Stimulated activated CD4-positive, alpha-beta T cell treated with anti-CD3 and anti-CD28 coated beads, Interleukin-15, amount 100 ng/mL, for 24 hours (primary cell): ENCODE measurements at regions not wholly inside any gene's neighbourhood (a gene's known extent, or its start where the extent isn't known, plus 50 kb on each side); places are given as distances from the start of the nearest gene placed in this dataset.

Experiments
- DNase-seq: peaks from one replicate; pipeline ENCODE4 v3.0.0-alpha.2; 2020

DNA sequence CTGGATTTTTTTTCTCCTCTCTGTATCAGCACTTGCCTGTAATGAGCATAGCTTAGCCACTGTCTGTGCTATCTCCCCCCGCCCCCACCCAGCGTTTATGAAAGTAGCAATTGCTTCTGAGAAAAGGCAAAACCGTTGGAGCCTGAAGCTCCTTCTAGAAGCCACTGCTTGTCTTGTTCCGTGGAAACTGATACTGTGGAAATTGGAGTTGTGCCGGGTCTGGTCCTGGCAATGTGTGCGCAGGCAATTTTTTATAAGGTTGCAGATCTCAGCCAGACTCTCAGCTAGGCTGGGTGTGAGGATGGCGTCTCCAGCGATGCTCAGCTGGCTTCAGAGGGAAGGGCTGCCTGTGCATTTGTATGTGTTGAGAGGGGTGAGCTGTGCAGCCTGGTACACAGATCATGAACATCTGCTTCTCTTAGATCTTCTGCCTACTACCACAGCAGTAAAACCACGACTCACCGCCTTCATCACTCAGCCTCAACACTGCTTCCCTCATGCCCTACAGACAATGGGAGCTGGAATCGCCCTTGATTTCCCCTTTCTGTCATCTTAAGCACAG, 72.4 kb upstream of the GTSF1L start:
- DNase-seq = no peak

DNA sequence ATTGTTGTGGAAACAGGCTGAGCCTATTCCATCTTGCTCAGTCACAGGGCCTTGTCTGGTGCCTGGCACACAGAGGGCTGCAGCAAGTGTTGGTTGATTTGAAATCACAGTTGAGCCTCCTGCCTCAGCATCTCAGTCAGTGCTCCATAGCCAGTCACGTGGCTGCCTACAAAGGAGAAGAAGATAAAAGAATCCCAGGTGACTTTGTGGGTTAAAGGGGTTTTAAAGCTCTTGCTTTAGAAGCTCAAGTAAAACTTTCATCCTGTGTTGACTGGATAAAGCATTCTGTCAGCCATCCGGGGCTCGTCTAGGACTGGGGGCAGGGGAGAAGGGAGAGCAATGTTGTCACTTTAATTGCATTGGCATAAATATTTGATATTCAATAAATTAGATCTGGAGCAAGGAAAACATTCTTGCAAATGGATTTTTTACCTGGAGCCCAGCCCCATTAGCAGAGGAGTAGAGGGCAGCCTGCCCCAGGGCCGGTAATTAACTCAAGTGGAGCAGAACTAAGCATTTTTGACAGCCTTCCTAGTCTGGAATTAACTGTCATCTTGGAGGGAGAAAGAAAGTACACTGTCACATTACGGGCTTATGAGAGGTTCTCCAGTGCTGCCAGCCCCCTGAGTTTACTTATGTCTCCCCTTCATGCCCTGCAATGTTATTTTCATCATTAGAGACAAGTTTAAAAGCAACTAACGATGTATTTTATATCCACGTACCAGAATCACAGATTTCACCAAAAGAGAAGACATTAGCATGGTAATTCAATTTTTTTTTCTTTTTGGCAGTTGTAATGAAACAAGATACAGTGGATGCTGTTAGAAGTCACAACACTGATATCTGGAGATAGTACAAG, 71.7 kb upstream of the GTSF1L start:
- no peak for DNase-seq

DNA sequence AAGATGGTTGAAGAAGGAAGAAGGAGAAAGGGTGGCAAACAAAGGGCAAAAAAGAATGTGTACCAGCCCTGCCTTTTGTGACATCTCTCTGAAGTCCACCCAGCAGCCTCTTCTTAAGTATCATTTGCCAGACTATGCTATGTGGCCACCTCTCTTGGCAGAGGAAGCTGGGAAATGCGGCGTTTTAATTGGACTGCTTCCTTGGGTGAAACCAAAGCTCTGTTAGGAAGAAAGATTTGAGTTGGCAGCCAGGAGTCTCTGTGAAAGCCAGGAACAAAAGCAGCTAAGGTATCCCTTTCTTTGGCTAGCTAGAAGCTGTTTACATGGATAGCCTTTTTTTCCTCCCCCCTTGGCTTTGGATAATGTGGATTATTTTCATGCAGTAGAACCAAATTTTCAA, 67.5 kb upstream of the GTSF1L start:
- DNase-seq = no peak

- no peak for DNase-seq
Observed at GRCh38 chr20:43789593-43789992, 62.8 kb upstream of the GTSF1L start.

GRCh38 chr20:43787937-43788336, 61.1 kb upstream of the GTSF1L start:
- DNase-seq = no peak

GRCh38 chr20:43786885-43787284, 60.1 kb upstream of the GTSF1L start:
- no peak for DNase-seq

GRCh38 chr20:43781215-43781614, 54.4 kb upstream of the GTSF1L start:
- no peak for DNase-seq

DNA sequence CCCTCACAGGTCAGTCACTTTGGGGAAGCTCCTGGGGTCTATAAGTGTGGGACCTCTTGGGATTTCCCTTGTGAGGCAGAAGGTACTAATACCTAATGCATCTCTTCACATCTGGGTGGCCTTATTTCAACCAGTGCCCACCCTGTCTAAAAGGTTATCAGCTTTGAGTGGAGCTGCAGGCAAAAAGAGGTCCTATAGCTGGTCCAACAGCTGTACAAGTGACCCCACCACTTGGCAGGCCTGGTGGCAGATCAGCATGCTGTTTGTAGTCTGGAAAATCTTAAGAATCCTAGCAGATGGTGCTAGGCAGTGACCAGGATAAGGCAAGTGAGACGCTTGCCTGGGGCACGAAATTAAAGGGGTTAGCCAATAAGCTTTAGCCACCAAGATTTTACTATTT, 51.6 kb upstream of the GTSF1L start:
- no peak for DNase-seq

DNA sequence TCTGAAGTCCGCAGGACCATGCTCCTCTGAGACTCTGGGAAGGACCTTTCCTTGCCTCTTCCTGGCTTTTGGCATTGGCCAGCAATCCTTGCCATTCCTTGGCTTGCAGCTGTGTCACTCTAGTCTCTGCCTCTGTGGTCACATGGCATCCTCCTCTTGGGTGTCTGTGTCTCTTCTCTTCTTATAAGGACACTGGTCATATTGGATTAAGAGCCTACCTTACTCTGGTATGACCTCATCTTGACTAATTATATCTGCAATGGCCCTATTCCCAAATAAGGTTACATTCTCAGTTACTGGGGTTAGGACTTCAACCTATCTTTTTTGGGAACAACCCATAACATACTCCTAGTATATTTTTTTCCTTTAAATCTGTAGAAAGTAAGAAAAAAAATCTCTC, 49.9 kb upstream of the GTSF1L start:
- no peak for DNase-seq
